ENCODE measurements at regions not wholly inside any gene's neighbourhood (a gene's known extent, or its start where the extent isn't known, plus 50 kb on each side); places are given as distances from the start of the nearest gene placed in this dataset.

DNA sequence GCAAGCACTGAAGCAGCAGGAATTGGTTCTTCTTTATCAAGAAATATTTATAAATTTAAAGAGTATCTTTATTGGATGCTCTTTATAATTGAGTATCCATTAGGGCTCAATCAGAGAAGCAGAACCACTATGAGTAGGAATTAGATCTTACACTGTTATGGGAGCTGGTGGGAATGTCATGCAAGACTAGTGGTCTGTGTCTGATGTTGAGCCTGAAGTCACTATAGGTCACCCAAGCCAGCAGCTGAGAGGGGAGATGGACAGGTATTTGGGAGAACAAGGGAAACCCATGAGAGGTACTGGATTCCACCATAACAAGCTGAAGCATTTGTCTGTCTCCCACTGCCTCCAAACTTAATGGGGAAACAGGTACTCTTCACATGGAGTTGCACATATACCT, 283.7 kb upstream of the BOD1L1 start:
- Histone ChIP-seq H3K27me3 (no peaks in the 10 kb centered on the region), H3K4me1 (peaks cover 13% of the 10 kb centered on the region), H3K4me3 (no peak overlapping the region), H3F3A (ENCODE audit: low read depth) (no peaks in the 10 kb centered on the region), H3K9ac (no peak overlapping the region), H3K36me3 (no peaks in the 10 kb centered on the region), H3K27ac (no peak overlapping the region), H3K4me2 (no peak overlapping the region), H2AFZ (replicated peaks) (no peak overlapping the region), H4K20me1 (ENCODE audit: low read depth) (no peaks in the 10 kb centered on the region), H3K79me2 (ENCODE audit: low read depth) (no peaks in the 10 kb centered on the region), H3K9me3 (ENCODE audit: low read depth) (no peaks in the 10 kb centered on the region)
- peaks cover 13% of the 10 kb centered on the region for H3K4me1 Mint-ChIP-seq
- no peak overlapping the region for H3K4me3 Mint-ChIP-seq
- TF ChIP-seq EZH2 (IDR thresholded peaks at IDR 0.05) = no peak
- TF ChIP-seq, protein P1, sequence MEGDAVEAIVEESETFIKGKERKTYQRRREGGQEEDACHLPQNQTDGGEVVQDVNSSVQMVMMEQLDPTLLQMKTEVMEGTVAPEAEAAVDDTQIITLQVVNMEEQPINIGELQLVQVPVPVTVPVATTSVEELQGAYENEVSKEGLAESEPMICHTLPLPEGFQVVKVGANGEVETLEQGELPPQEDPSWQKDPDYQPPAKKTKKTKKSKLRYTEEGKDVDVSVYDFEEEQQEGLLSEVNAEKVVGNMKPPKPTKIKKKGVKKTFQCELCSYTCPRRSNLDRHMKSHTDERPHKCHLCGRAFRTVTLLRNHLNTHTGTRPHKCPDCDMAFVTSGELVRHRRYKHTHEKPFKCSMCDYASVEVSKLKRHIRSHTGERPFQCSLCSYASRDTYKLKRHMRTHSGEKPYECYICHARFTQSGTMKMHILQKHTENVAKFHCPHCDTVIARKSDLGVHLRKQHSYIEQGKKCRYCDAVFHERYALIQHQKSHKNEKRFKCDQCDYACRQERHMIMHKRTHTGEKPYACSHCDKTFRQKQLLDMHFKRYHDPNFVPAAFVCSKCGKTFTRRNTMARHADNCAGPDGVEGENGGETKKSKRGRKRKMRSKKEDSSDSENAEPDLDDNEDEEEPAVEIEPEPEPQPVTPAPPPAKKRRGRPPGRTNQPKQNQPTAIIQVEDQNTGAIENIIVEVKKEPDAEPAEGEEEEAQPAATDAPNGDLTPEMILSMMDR (IDR thresholded peaks at IDR 0.05) = no peak
- no peak for TF ChIP-seq EZH2phosphoT487 (IDR thresholded peaks at IDR 0.05)
- no peak for DNase-seq (ENCODE audit: low spot score)
- no peaks in the 10 kb centered on the region for H3K36me3 Mint-ChIP-seq
- H3K27me3 Mint-ChIP-seq (ENCODE audit: insufficient read depth, low read depth) = peaks cover 2% of the 10 kb centered on the region
- no peak overlapping the region for H3K27ac Mint-ChIP-seq
- no peaks in the 10 kb centered on the region for H3K9me3 Mint-ChIP-seq

- Histone ChIP-seq H3K27me3 (no peaks in the 10 kb centered on the region), H2AFZ (replicated peaks) (no peak overlapping the region), H3K4me1 (peaks cover 13% of the 10 kb centered on the region), H3K9me3 (ENCODE audit: low read depth) (no peaks in the 10 kb centered on the region), H3K36me3 (no peaks in the 10 kb centered on the region), H3F3A (ENCODE audit: low read depth) (no peaks in the 10 kb centered on the region), H3K4me2 (no peak overlapping the region), H4K20me1 (ENCODE audit: low read depth) (no peaks in the 10 kb centered on the region), H3K79me2 (ENCODE audit: low read depth) (no peaks in the 10 kb centered on the region), H3K4me3 (no peak overlapping the region), H3K27ac (no peak overlapping the region), H3K9ac (no peak overlapping the region)
- Mint-ChIP-seq H3K36me3 (no peaks in the 10 kb centered on the region), H3K27me3 (ENCODE audit: insufficient read depth, low read depth) (peaks cover 2% of the 10 kb centered on the region), H3K27ac (no peak overlapping the region), H3K4me1 (peaks cover 13% of the 10 kb centered on the region), H3K4me3 (no peak overlapping the region), H3K9me3 (no peaks in the 10 kb centered on the region)
- no peak for DNase-seq (ENCODE audit: low spot score)
- TF ChIP-seq, protein P1 (IDR thresholded peaks at IDR 0.05) = no peak
- no peak for TF ChIP-seq EZH2phosphoT487 (IDR thresholded peaks at IDR 0.05)
- no peak for TF ChIP-seq EZH2 (IDR thresholded peaks at IDR 0.05)
Measured at GRCh38 chr4:13912436-13912925, 285.0 kb upstream of the BOD1L1 start.

GRCh38 chr4:13912966-13913365, 285.4 kb upstream of the BOD1L1 start:
- Histone ChIP-seq H2AFZ (replicated peaks) (no peak overlapping the region), H3F3A (ENCODE audit: low read depth) (no peaks in the 10 kb centered on the region), H3K79me2 (ENCODE audit: low read depth) (no peaks in the 10 kb centered on the region), H3K27me3 (no peaks in the 10 kb centered on the region), H3K4me3 (no peak overlapping the region), H4K20me1 (ENCODE audit: low read depth) (no peaks in the 10 kb centered on the region), H3K4me1 (peaks cover 13% of the 10 kb centered on the region), H3K36me3 (no peaks in the 10 kb centered on the region), H3K27ac (no peak overlapping the region), H3K9ac (no peak overlapping the region), H3K9me3 (ENCODE audit: low read depth) (no peaks in the 10 kb centered on the region), H3K4me2 (no peak overlapping the region)
- no peaks in the 10 kb centered on the region for H3K9me3 Mint-ChIP-seq
- H3K4me1 Mint-ChIP-seq = peaks cover 13% of the 10 kb centered on the region
- H3K27me3 Mint-ChIP-seq (ENCODE audit: insufficient read depth, low read depth) = peaks cover 2% of the 10 kb centered on the region
- no peak for DNase-seq (ENCODE audit: low spot score)
- H3K36me3 Mint-ChIP-seq = no peaks in the 10 kb centered on the region
- no peak overlapping the region for H3K27ac Mint-ChIP-seq
- TF ChIP-seq EZH2 (IDR thresholded peaks at IDR 0.05) (no peak), EZH2phosphoT487 (IDR thresholded peaks at IDR 0.05) (no peak)
- TF ChIP-seq, protein P1 (IDR thresholded peaks at IDR 0.05) = no peak
- no peak overlapping the region for H3K4me3 Mint-ChIP-seq
